H9 (cell line): ENCODE measurements at regions not wholly inside any gene's neighbourhood (a gene's known extent, or its start where the extent isn't known, plus 50 kb on each side); places are given as distances from the start of the nearest gene placed in this dataset.

ENCODE experiments used
- DNase-seq: peaks from one replicate; pipeline ENCODE4 v3.0.0-alpha.2; 2017
- H2AFZ ChIP-seq: one replicate; pipeline ENCODE4 v1.6.1; 2013; ENCODE audit warnings: mild to moderate bottlenecking, low read length, control low read depth, moderate library complexity
- H2AK5ac ChIP-seq: 2 replicates; pipeline ENCODE4 v1.6.1; 2013; ENCODE audit warnings: low read length, control low read depth, mixed read lengths; ENCODE audit not compliant: insufficient read length
- H2BK120ac ChIP-seq: one replicate; pipeline ENCODE4 v1.6.1; 2013; ENCODE audit warnings: low read depth, mild to moderate bottlenecking, low read length, control low read depth, inconsistent platforms; ENCODE audit not compliant: poor library complexity, severe bottlenecking
- H2BK12ac ChIP-seq: 2 replicates; pipeline ENCODE4 v1.6.1; 2013; ENCODE audit warnings: low read length, control low read depth, mixed read lengths, low read depth; ENCODE audit not compliant: insufficient read length
- H2BK15ac ChIP-seq: 2 replicates; pipeline ENCODE4 v1.6.1; 2013; ENCODE audit warnings: low read depth, low read length, control low read depth
- H2BK20ac ChIP-seq: one replicate; pipeline ENCODE4 v1.6.1; 2013; ENCODE audit warnings: low read depth, mild to moderate bottlenecking, low read length, control low read depth, inconsistent platforms; ENCODE audit not compliant: poor library complexity, severe bottlenecking
- H2BK5ac ChIP-seq: 2 replicates; pipeline ENCODE4 v1.6.1; 2013; ENCODE audit warnings: low read length, control low read depth, mixed read lengths; ENCODE audit not compliant: insufficient read length
- H3K14ac ChIP-seq: 2 replicates; pipeline ENCODE4 v1.6.1; 2013; ENCODE audit warnings: low read length, control low read depth; ENCODE audit not compliant: insufficient read depth
- H3K18ac ChIP-seq: 2 replicates; pipeline ENCODE4 v1.6.1; 2013; ENCODE audit warnings: low read depth, mild to moderate bottlenecking, mixed read lengths, low read length, control low read depth; ENCODE audit not compliant: insufficient read length
- H3K23ac ChIP-seq: 2 replicates; pipeline ENCODE4 v1.6.1; 2013; ENCODE audit warnings: low read length, control low read depth, mixed read lengths, low read depth; ENCODE audit not compliant: insufficient read length
- H3K23me2 ChIP-seq: 2 replicates; pipeline ENCODE4 v1.6.1; 2013; ENCODE audit warnings: low read depth, mild to moderate bottlenecking, mixed read lengths, low read length, control low read depth; ENCODE audit not compliant: insufficient read length, poor library complexity, severe bottlenecking
- H3K27ac ChIP-seq: 2 replicates; pipeline ENCODE4 v1.5.1; 2013; ENCODE audit warnings: low read length, control low read depth, mixed read lengths, low read depth; ENCODE audit not compliant: insufficient read length
- H3K27me3 ChIP-seq: 2 replicates; pipeline ENCODE4 v1.6.1; 2013; ENCODE audit warnings: low read length, control low read depth, inconsistent platforms; ENCODE audit not compliant: insufficient read depth
- H3K4ac ChIP-seq: 2 replicates; pipeline ENCODE4 v1.6.1; 2013; ENCODE audit warnings: low read depth, mild to moderate bottlenecking, control low read depth, inconsistent platforms, low read length, moderate library complexity
- H3K4me1 ChIP-seq: 2 replicates; pipeline ENCODE4 v1.6.1; 2013; ENCODE audit warnings: low read length, control low read depth, inconsistent platforms; ENCODE audit not compliant: insufficient read depth
- H3K4me2 ChIP-seq: 2 replicates; pipeline ENCODE4 v1.6.1; 2013; ENCODE audit warnings: low read length, control low read depth, mixed read lengths; ENCODE audit not compliant: insufficient read length, insufficient read depth
- H3K56ac ChIP-seq: 2 replicates; pipeline ENCODE4 v1.6.1; 2013; ENCODE audit warnings: low read depth, mild to moderate bottlenecking, mixed read lengths, low read length, control low read depth; ENCODE audit not compliant: insufficient read length
- H3K79me1 ChIP-seq: 2 replicates; pipeline ENCODE4 v1.6.1; 2013; ENCODE audit warnings: low read depth, mild to moderate bottlenecking, moderate library complexity, low read length, control low read depth, inconsistent platforms; ENCODE audit not compliant: insufficient read depth, poor library complexity, severe bottlenecking
- H3K79me2 ChIP-seq: 2 replicates; pipeline ENCODE4 v1.6.1; 2013; ENCODE audit warnings: low read length, control low read depth, inconsistent platforms; ENCODE audit not compliant: insufficient read depth
- H3K9ac ChIP-seq: 2 replicates; pipeline ENCODE4 v1.6.1; 2013; ENCODE audit warnings: low read length, control low read depth, mixed read lengths; ENCODE audit not compliant: insufficient read length; ENCODE audit errors: extremely low read depth
- H3K9me3 ChIP-seq: one replicate; pipeline ENCODE4 v1.6.1; 2013; ENCODE audit warnings: low read depth, low read length, inconsistent platforms; ENCODE audit not compliant: control insufficient read depth
- H3T11ph ChIP-seq: one replicate; pipeline ENCODE4 v1.6.1; 2013; ENCODE audit warnings: mild to moderate bottlenecking, low read length, control low read depth, inconsistent platforms
- H4K20me1 ChIP-seq: one replicate; pipeline ENCODE4 v1.6.1; 2013; ENCODE audit not compliant: control insufficient read depth, insufficient read length, insufficient read depth
- H4K5ac ChIP-seq: 2 replicates; pipeline ENCODE4 v1.6.1; 2013; ENCODE audit warnings: low read depth, mild to moderate bottlenecking, mixed read lengths, low read length, control low read depth; ENCODE audit not compliant: insufficient read length
- H4K8ac ChIP-seq: replicated peaks from 2 replicates; pipeline ENCODE4 v1.6.1; 2013; ENCODE audit warnings: low read length, control low read depth, mixed read lengths, low read depth; ENCODE audit not compliant: insufficient read length
- H4K91ac ChIP-seq: 2 replicates; pipeline ENCODE4 v1.6.1; 2013; ENCODE audit warnings: low read depth, mild to moderate bottlenecking, moderate library complexity, mixed read lengths, low read length, control low read depth; ENCODE audit not compliant: insufficient read length
- H3K27ac Mint-ChIP-seq, 3 experiments: 2 replicates in 2 of 3; 3 replicates in 1 of 3; pipeline ENCODE4 v1.8.0; 2020 to 2021; ENCODE audit warnings: mixed read lengths in 3 of 3, mild to moderate bottlenecking in 1 of 3, moderate library complexity in 1 of 3
- H3K27me3 Mint-ChIP-seq: 2 replicates; pipeline ENCODE4 v1.8.0; 2021; ENCODE audit warnings: low read depth, mild to moderate bottlenecking, moderate library complexity, mixed read lengths
- H3K36me3 Mint-ChIP-seq, 3 experiments: 2 replicates in 2 of 3; 3 replicates in 1 of 3; pipeline ENCODE4 v1.8.0; 2020 to 2021; ENCODE audit warnings: low read depth in 3 of 3, mixed read lengths in 3 of 3; ENCODE audit not compliant: insufficient read depth in 1 of 3
- H3K4me1 Mint-ChIP-seq, 2 experiments: 2 replicates each; pipeline ENCODE4 v1.8.0; 2020; ENCODE audit warnings: mixed read lengths in 2 of 2
- H3K4me3 Mint-ChIP-seq, 2 experiments: 2 replicates in 1 of 2; 3 replicates in 1 of 2; pipeline ENCODE4 v1.8.0; 2020 to 2021; ENCODE audit warnings: mild to moderate bottlenecking in 2 of 2, mixed read lengths in 2 of 2, moderate library complexity in 1 of 2
- H3K9me3 Mint-ChIP-seq, 2 experiments: 2 replicates in 1 of 2; 3 replicates in 1 of 2; pipeline ENCODE4 v1.8.0; 2020; ENCODE audit warnings: mild to moderate bottlenecking in 2 of 2, mixed read lengths in 2 of 2, moderate library complexity in 1 of 2
- WGBS: extraction: QIAGEN DNeasy Blood & Tissue Kit; methylation state at CpG from one replicate; pipeline ENCODE4 v1.1.7; 2013; ENCODE audit warnings: missing lambda C conversion rate, low lambda C conversion rate, mixed read lengths; ENCODE audit not compliant: insufficient read length; ENCODE audit errors: extremely low coverage; 5-methylcytosine and 5-hydroxymethylcytosine counted together
- TF ChIP-seq, protein P1 (sequence below): fragments of 200-600 bp; sonication (generic); conservative IDR thresholded peaks from 3 replicates; pipeline ENCODE4 v1.8.0; 2021; ENCODE audit warnings: antibody characterized with exemption, mild to moderate bottlenecking

- Histone ChIP-seq H2BK20ac (no peak overlapping the region), H3K18ac (no peak overlapping the region), H3K79me1 (no peaks in the 10 kb centered on the region), H2BK15ac (no peak overlapping the region), H2BK120ac (no peak overlapping the region), H3K23me2 (no peaks in the 10 kb centered on the region), H3K79me2 (no peaks in the 10 kb centered on the region), H3K4me1 (no peaks in the 10 kb centered on the region), H3K4ac (no peak overlapping the region), H3K27me3 (no peaks in the 10 kb centered on the region), H2AK5ac (no peak overlapping the region), H3K9me3 (no peaks in the 10 kb centered on the region), H4K8ac (no peak overlapping the region), H3K56ac (no peak overlapping the region), H2BK12ac (no peak overlapping the region), H3K27ac (no peak overlapping the region), H2BK5ac (no peak overlapping the region), H3K4me2 (no peak overlapping the region), H3K9ac (no peak overlapping the region), H2AFZ (no peak overlapping the region), H3K14ac (no peak overlapping the region), H4K20me1 (no peaks in the 10 kb centered on the region), H4K91ac (no peak overlapping the region), H4K5ac (no peak overlapping the region), H3T11ph (no peak overlapping the region), H3K23ac (no peak overlapping the region)
- Mint-ChIP-seq H3K27ac (no peak overlapping the region), H3K9me3 (no peaks in the 10 kb centered on the region; a peak in 2 of 5 replicates), H3K4me1 (no peaks in the 10 kb centered on the region), H3K4me3 (no peak overlapping the region), H3K27me3 (no peaks in the 10 kb centered on the region; the same call in 1 of the 2 replicates), H3K36me3 (no peaks in the 10 kb centered on the region)
- DNase-seq = no peak
- TF ChIP-seq, protein P1, sequence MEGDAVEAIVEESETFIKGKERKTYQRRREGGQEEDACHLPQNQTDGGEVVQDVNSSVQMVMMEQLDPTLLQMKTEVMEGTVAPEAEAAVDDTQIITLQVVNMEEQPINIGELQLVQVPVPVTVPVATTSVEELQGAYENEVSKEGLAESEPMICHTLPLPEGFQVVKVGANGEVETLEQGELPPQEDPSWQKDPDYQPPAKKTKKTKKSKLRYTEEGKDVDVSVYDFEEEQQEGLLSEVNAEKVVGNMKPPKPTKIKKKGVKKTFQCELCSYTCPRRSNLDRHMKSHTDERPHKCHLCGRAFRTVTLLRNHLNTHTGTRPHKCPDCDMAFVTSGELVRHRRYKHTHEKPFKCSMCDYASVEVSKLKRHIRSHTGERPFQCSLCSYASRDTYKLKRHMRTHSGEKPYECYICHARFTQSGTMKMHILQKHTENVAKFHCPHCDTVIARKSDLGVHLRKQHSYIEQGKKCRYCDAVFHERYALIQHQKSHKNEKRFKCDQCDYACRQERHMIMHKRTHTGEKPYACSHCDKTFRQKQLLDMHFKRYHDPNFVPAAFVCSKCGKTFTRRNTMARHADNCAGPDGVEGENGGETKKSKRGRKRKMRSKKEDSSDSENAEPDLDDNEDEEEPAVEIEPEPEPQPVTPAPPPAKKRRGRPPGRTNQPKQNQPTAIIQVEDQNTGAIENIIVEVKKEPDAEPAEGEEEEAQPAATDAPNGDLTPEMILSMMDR = no peak
- no CpG with 5 or more reads among the region's 2 CpGs for WGBS
Measured at GRCh38 chr5:54626407-54626806, 108.8 kb downstream of the SNX18 start.
